ENCODE measurements at regions not wholly inside any gene's neighbourhood (a gene's known extent, or its start where the extent isn't known, plus 50 kb on each side); places are given as distances from the start of the nearest gene placed in this dataset.

GRCh38 chr7:26046878-26047277, 105.1 kb upstream of the NFE2L3 start:
- TF ChIP-seq CTCF (IDR thresholded peaks at IDR 0.05) (no peak), POLR2A (IDR thresholded peaks at IDR 0.05; ENCODE audit: low read depth) (no peak), EP300 (IDR thresholded peaks at IDR 0.05) (no peak)
